ENCODE measurements at regions not wholly inside any gene's neighbourhood (a gene's known extent, or its start where the extent isn't known, plus 50 kb on each side); places are given as distances from the start of the nearest gene placed in this dataset.

- no peak for TF ChIP-seq ESRRG (CRISPR knock-in tag; IDR thresholded peaks at IDR 0.05)
- no peak for TF ChIP-seq PATZ1 (CRISPR knock-in tag; IDR thresholded peaks at IDR 0.05; ENCODE audit: borderline replicate concordance)
- no peak for TF ChIP-seq BACH2 (CRISPR knock-in tag; IDR thresholded peaks at IDR 0.05; ENCODE audit: borderline replicate concordance)
- no peak for TF ChIP-seq ZC3H10 (CRISPR knock-in tag; IDR thresholded peaks at IDR 0.05)
- no peak for TF ChIP-seq POU6F1 (CRISPR knock-in tag; IDR thresholded peaks at IDR 0.05; ENCODE audit: borderline replicate concordance, low read depth)
- no peak for TF ChIP-seq ARNTL (CRISPR knock-in tag; IDR thresholded peaks at IDR 0.05; ENCODE audit: borderline replicate concordance, low read depth)
- TF ChIP-seq PPARA (CRISPR knock-in tag; IDR thresholded peaks at IDR 0.05; ENCODE audit: borderline replicate concordance), result no peak
- peak; percentile 84 for TF ChIP-seq ISL1 (CRISPR knock-in tag; IDR thresholded peaks at IDR 0.05)
- TF ChIP-seq ZNF70 (CRISPR knock-in tag; IDR thresholded peaks at IDR 0.05), result no peak
- no peak for TF ChIP-seq ZFP30 (CRISPR knock-in tag; IDR thresholded peaks at IDR 0.05)
- no peak for TF ChIP-seq OSR1 (CRISPR knock-in tag; IDR thresholded peaks at IDR 0.05)
- TF ChIP-seq RARB (CRISPR knock-in tag; IDR thresholded peaks at IDR 0.05), result no peak
Observed at GRCh38 chr13:64928696-64929499, 2301.2 kb downstream of the PCDH9 start.
